ENCODE measurements at regions not wholly inside any gene's neighbourhood (a gene's known extent, or its start where the extent isn't known, plus 50 kb on each side); places are given as distances from the start of the nearest gene placed in this dataset.

DNA sequence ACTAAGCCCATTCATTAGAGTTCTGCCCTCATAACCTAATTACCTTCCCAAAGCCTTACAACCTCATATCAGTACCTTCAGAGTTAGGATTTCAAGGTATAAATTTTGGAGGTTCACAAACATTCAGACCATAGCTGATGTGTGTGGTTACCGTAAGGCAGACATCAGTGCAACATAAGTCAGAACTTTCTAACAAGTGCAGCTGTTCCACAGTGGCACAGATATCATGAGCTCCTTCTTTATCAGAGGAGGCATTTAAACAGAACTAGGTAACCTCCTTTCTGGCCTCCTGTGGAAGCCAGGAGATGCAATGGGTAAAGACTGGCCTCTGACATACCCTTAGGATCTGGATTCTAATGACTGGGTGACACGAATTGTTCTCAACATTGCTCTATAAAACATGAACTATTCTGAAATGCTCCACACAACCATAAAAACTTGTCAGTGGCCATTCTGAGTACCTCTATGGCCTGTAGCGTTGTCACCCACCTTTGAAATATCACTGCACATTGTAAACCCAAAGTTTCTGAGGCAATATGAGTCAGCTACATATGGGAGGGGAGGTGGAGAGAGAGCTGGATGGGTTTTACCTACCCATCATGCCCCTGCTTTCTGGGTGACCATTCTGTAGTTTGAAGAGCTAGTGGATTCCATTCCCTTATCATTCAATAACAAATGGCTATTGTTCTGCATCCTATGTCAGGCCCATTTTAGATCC is 546.0 kb upstream of the TBL1XR1 start:
- Histone ChIP-seq H3K27ac (ENCODE audit: low read depth in 1 of 2, low read length in 2 of 2) (no peak overlapping the region), H3K9ac (ENCODE audit: low read depth in 1 of 2, low read length in 2 of 2) (no peak overlapping the region), H3K4me1 (ENCODE audit: control insufficient read depth in 4 of 4, insufficient read depth in 4 of 4, low read length in 3 of 4) (no peaks in the 10 kb centered on the region), H3K27me3 (ENCODE audit: control insufficient read depth in 4 of 4, insufficient read depth in 4 of 4, low read length in 3 of 4) (no peaks in the 10 kb centered on the region), H3K9me3 (ENCODE audit: control insufficient read depth in 4 of 4, low read length in 3 of 4) (no peaks in the 10 kb centered on the region), H3K36me3 (ENCODE audit: control insufficient read depth in 4 of 4, insufficient read depth in 3 of 4, low read depth in 1 of 4, low read length in 3 of 4) (no peaks in the 10 kb centered on the region), H3K4me3 (ENCODE audit: low read depth in 1 of 3, low read length in 3 of 3) (no peak overlapping the region)
- no peak for DNase-seq (ENCODE audit: low spot score)
- 77% methylated on average over 3 of the region's 3 CpGs for WGBS
- TF ChIP-seq, protein P1, sequence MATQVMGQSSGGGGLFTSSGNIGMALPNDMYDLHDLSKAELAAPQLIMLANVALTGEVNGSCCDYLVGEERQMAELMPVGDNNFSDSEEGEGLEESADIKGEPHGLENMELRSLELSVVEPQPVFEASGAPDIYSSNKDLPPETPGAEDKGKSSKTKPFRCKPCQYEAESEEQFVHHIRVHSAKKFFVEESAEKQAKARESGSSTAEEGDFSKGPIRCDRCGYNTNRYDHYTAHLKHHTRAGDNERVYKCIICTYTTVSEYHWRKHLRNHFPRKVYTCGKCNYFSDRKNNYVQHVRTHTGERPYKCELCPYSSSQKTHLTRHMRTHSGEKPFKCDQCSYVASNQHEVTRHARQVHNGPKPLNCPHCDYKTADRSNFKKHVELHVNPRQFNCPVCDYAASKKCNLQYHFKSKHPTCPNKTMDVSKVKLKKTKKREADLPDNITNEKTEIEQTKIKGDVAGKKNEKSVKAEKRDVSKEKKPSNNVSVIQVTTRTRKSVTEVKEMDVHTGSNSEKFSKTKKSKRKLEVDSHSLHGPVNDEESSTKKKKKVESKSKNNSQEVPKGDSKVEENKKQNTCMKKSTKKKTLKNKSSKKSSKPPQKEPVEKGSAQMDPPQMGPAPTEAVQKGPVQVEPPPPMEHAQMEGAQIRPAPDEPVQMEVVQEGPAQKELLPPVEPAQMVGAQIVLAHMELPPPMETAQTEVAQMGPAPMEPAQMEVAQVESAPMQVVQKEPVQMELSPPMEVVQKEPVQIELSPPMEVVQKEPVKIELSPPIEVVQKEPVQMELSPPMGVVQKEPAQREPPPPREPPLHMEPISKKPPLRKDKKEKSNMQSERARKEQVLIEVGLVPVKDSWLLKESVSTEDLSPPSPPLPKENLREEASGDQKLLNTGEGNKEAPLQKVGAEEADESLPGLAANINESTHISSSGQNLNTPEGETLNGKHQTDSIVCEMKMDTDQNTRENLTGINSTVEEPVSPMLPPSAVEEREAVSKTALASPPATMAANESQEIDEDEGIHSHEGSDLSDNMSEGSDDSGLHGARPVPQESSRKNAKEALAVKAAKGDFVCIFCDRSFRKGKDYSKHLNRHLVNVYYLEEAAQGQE (IDR thresholded peaks at IDR 0.05) = no peak
- TF ChIP-seq, protein P2, sequence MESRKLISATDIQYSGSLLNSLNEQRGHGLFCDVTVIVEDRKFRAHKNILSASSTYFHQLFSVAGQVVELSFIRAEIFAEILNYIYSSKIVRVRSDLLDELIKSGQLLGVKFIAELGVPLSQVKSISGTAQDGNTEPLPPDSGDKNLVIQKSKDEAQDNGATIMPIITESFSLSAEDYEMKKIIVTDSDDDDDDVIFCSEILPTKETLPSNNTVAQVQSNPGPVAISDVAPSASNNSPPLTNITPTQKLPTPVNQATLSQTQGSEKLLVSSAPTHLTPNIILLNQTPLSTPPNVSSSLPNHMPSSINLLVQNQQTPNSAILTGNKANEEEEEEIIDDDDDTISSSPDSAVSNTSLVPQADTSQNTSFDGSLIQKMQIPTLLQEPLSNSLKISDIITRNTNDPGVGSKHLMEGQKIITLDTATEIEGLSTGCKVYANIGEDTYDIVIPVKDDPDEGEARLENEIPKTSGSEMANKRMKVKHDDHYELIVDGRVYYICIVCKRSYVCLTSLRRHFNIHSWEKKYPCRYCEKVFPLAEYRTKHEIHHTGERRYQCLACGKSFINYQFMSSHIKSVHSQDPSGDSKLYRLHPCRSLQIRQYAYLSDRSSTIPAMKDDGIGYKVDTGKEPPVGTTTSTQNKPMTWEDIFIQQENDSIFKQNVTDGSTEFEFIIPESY (IDR thresholded peaks at IDR 0.05) = no peak
- TF ChIP-seq EGR1 (IDR thresholded peaks at IDR 0.05; ENCODE audit: low read depth in 2 of 2) = no peak
- TF ChIP-seq HNF4A (conservative IDR thresholded peaks at IDR 0.05) = no peak
- no peak for TF ChIP-seq TAF1 (conservative IDR thresholded peaks at IDR 0.05)
- TF ChIP-seq GABPA (IDR thresholded peaks at IDR 0.05 in 1 of 2, conservative IDR thresholded peaks at IDR 0.05 in 1 of 2) = no peak
- TF ChIP-seq, protein P3, sequence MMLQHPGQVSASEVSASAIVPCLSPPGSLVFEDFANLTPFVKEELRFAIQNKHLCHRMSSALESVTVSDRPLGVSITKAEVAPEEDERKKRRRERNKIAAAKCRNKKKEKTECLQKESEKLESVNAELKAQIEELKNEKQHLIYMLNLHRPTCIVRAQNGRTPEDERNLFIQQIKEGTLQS (IDR thresholded peaks at IDR 0.05) = no peak
- no peak for TF ChIP-seq FOXA2 (IDR thresholded peaks at IDR 0.05)

DNA sequence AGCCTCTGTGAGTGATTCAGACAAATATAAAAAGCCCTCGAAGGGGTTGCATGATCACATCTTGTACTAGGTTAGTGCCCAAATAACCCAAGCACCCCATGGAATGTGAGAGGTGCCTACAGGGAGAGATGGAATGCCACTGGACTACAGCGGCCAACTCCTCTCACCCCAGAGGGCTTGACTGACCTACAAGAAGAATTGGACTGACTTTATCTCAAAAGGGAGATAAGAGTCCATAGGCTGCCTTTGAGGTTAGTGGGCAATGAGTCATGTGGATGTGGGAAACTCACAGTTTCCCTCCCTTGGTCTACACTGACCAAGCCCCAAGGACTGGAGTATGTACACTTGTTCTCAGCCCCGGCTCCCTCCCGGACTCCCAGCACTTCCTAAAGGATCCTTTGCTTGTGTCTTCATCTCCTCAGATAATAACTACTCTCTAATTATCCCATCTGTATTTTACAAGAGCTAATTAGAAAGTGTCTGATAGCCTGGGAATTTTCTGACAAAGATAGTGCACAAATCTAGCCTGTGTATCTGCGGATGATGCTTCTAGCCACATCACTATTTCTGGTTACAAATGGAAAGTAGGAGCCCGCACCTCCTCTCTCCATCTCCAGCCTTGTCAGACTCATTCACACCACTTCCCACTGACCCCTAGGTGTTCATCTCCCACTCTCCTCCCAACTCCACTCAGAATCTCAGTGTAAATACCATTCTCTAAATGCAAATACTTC is 547.8 kb upstream of the TBL1XR1 start:
- no peaks in the 10 kb centered on the region for H3K36me3 ChIP-seq (ENCODE audit: control insufficient read depth in 4 of 4, insufficient read depth in 3 of 4, low read depth in 1 of 4, low read length in 3 of 4)
- no peak overlapping the region for H3K9ac ChIP-seq (ENCODE audit: low read depth in 1 of 2, low read length in 2 of 2)
- no peaks in the 10 kb centered on the region for H3K27me3 ChIP-seq (ENCODE audit: control insufficient read depth in 4 of 4, insufficient read depth in 4 of 4, low read length in 3 of 4)
- H3K4me1 ChIP-seq (ENCODE audit: control insufficient read depth in 4 of 4, insufficient read depth in 4 of 4, low read length in 3 of 4) = no peaks in the 10 kb centered on the region
- DNase-seq (ENCODE audit: low spot score) = no peak
- 92% methylated on average over 6 of the region's 6 CpGs for WGBS
- no peak overlapping the region for H3K4me3 ChIP-seq (ENCODE audit: low read depth in 1 of 3, low read length in 3 of 3)
- no peaks in the 10 kb centered on the region for H3K9me3 ChIP-seq (ENCODE audit: control insufficient read depth in 4 of 4, low read length in 3 of 4)
- no peak overlapping the region for H3K27ac ChIP-seq (ENCODE audit: low read depth in 1 of 2, low read length in 2 of 2)
- TF ChIP-seq, protein P3 (IDR thresholded peaks at IDR 0.05) = no peak
- TF ChIP-seq, protein P1 (IDR thresholded peaks at IDR 0.05) = no peak
- TF ChIP-seq GABPA (IDR thresholded peaks at IDR 0.05 in 1 of 2, conservative IDR thresholded peaks at IDR 0.05 in 1 of 2) = no peak
- TF ChIP-seq FOXA2 (IDR thresholded peaks at IDR 0.05) = no peak
- TF ChIP-seq FOXA1 (IDR thresholded peaks at IDR 0.05) = no peak
- no peak for TF ChIP-seq NR2F2 (IDR thresholded peaks at IDR 0.05)
- no peak for TF ChIP-seq EGR1 (IDR thresholded peaks at IDR 0.05; ENCODE audit: low read depth in 2 of 2)
- TF ChIP-seq RXRA (IDR thresholded peaks at IDR 0.05) = no peak
- no peak for TF ChIP-seq RAD21 (IDR thresholded peaks at IDR 0.05)
- TF ChIP-seq, protein P2 (IDR thresholded peaks at IDR 0.05) = no peak
- no peak for TF ChIP-seq HNF4A (conservative IDR thresholded peaks at IDR 0.05)
- TF ChIP-seq, protein P4, sequence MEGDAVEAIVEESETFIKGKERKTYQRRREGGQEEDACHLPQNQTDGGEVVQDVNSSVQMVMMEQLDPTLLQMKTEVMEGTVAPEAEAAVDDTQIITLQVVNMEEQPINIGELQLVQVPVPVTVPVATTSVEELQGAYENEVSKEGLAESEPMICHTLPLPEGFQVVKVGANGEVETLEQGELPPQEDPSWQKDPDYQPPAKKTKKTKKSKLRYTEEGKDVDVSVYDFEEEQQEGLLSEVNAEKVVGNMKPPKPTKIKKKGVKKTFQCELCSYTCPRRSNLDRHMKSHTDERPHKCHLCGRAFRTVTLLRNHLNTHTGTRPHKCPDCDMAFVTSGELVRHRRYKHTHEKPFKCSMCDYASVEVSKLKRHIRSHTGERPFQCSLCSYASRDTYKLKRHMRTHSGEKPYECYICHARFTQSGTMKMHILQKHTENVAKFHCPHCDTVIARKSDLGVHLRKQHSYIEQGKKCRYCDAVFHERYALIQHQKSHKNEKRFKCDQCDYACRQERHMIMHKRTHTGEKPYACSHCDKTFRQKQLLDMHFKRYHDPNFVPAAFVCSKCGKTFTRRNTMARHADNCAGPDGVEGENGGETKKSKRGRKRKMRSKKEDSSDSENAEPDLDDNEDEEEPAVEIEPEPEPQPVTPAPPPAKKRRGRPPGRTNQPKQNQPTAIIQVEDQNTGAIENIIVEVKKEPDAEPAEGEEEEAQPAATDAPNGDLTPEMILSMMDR (IDR thresholded peaks at IDR 0.05; ENCODE audit: low read depth, low read length, missing input control) = no peak
- TF ChIP-seq, protein P5, sequence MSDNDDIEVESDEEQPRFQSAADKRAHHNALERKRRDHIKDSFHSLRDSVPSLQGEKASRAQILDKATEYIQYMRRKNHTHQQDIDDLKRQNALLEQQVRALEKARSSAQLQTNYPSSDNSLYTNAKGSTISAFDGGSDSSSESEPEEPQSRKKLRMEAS (IDR thresholded peaks at IDR 0.05) = no peak
